Progenitor cell of endocrine pancreas (in vitro differentiated cells): ENCODE measurements at regions not wholly inside any gene's neighbourhood (a gene's known extent, or its start where the extent isn't known, plus 50 kb on each side); places are given as distances from the start of the nearest gene placed in this dataset.
A peak's percentile ranks its signal among the peaks of the same experiment; 100 is the strongest.
"Not testable (repeated sequence)": the region's sequence is repeated elsewhere in the genome, so short reads cannot be mapped to it uniquely, and the experiment has no call there.

ENCODE experiments used
- DNase-seq: peaks from one replicate; pipeline ENCODE4 v3.0.0; 2021; ENCODE audit warnings: low spot score; ENCODE audit not compliant: unreplicated experiment
- H3K27ac Mint-ChIP-seq: 2 replicates; pipeline ENCODE4 v1.8.0; 2021; ENCODE audit warnings: mild to moderate bottlenecking, moderate library complexity, mixed read lengths
- H3K27me3 Mint-ChIP-seq: 2 replicates; pipeline ENCODE4 v1.8.0; 2021; ENCODE audit warnings: mixed read lengths
- H3K36me3 Mint-ChIP-seq: 2 replicates; pipeline ENCODE4 v1.8.0; 2022; ENCODE audit warnings: mixed read lengths; ENCODE audit not compliant: insufficient read depth
- H3K4me1 Mint-ChIP-seq: 2 replicates; pipeline ENCODE4 v1.8.0; 2021; ENCODE audit warnings: low read depth, mixed read lengths
- H3K4me3 Mint-ChIP-seq: 2 replicates; pipeline ENCODE4 v1.8.0; 2021; ENCODE audit warnings: low read depth, mild to moderate bottlenecking, moderate library complexity, mixed read lengths
- H3K9me3 Mint-ChIP-seq: 2 replicates; pipeline ENCODE4 v1.8.0; 2021; ENCODE audit warnings: low read depth, mixed read lengths
- CTCF ChIP-seq: fragments of 200-600 bp; sonication (generic); IDR thresholded peaks from one replicate; pipeline ENCODE4 v1.5.0; 2021; ENCODE audit warnings: antibody characterized with exemption, mild to moderate bottlenecking; ENCODE audit not compliant: unreplicated experiment

GRCh38 chrX:3972104-3972858 is 258.8 kb upstream of the PRKX start:
- not testable (repeated sequence) for H3K36me3 Mint-ChIP-seq, H3K27ac Mint-ChIP-seq, H3K9me3 Mint-ChIP-seq, H3K27me3 Mint-ChIP-seq, H3K4me3 Mint-ChIP-seq, DNase-seq, H3K4me1 Mint-ChIP-seq
- peak; percentile 48 for TF ChIP-seq CTCF

- Mint-ChIP-seq H3K9me3 (peaks cover 4% of the 10 kb centered on the region), H3K4me1 (peaks cover 5% of the 10 kb centered on the region), H3K36me3 (peaks cover 2% of the 10 kb centered on the region), H3K27ac (no peak overlapping the region), H3K27me3 (no peaks in the 10 kb centered on the region), H3K4me3 (no peak overlapping the region)
- no peak for DNase-seq
- no peak for TF ChIP-seq CTCF
Observed at GRCh38 chrX:3968749-3969148, 255.3 kb upstream of the PRKX start.

- Mint-ChIP-seq H3K27ac (peak overlapping the region; percentile 11), H3K4me3 (no peak overlapping the region), H3K4me1 (peaks cover 24% of the 10 kb centered on the region), H3K27me3 (no peaks in the 10 kb centered on the region), H3K36me3 (peaks cover 2% of the 10 kb centered on the region), H3K9me3 (peaks cover 8% of the 10 kb centered on the region)
- no peak for TF ChIP-seq CTCF
- no peak for DNase-seq
Observed at GRCh38 chrX:3963980-3964379, 250.5 kb upstream of the PRKX start.

GRCh38 chrX:3962511-3963311 is 249.3 kb upstream of the PRKX start:
- Mint-ChIP-seq H3K36me3 (peaks cover 2% of the 10 kb centered on the region), H3K27ac (peak overlapping the region; percentile 87), H3K27me3 (no peaks in the 10 kb centered on the region), H3K9me3 (peaks cover 11% of the 10 kb centered on the region), H3K4me1 (peaks cover 24% of the 10 kb centered on the region), H3K4me3 (peak overlapping the region; percentile 59)
- peak; percentile 84 for TF ChIP-seq CTCF
- peak; percentile 27 for DNase-seq

GRCh38 chrX:3960952-3961351 is 247.5 kb upstream of the PRKX start:
- Mint-ChIP-seq H3K4me3 (no peak overlapping the region), H3K27ac (no peak overlapping the region), H3K9me3 (peaks cover 11% of the 10 kb centered on the region), H3K36me3 (peaks cover 2% of the 10 kb centered on the region), H3K4me1 (peaks cover 24% of the 10 kb centered on the region), H3K27me3 (no peaks in the 10 kb centered on the region)
- no peak for TF ChIP-seq CTCF
- no peak for DNase-seq
